Activated T-helper 1 cell treated with anti-CD3 and anti-CD28 coated beads, Interleukin-2, amount 50 U/mL, for 16 hours (primary cell): ENCODE measurements at regions not wholly inside any gene's neighbourhood (a gene's known extent, or its start where the extent isn't known, plus 50 kb on each side); places are given as distances from the start of the nearest gene placed in this dataset.

Experiments used
- DNase-seq, 2 donors: peaks; one replicate each; pipeline ENCODE4 v3.0.0-alpha.2; 2020; ENCODE audit warnings: low read depth in 1 of 2, low spot score in 1 of 2

GRCh38 chr13:99652141-99652540, 150.9 kb downstream of the TM9SF2 start:
- DNase-seq: no peak

- no peak for DNase-seq
Measured at GRCh38 chr13:99651016-99651415, 149.7 kb downstream of the TM9SF2 start.

DNA sequence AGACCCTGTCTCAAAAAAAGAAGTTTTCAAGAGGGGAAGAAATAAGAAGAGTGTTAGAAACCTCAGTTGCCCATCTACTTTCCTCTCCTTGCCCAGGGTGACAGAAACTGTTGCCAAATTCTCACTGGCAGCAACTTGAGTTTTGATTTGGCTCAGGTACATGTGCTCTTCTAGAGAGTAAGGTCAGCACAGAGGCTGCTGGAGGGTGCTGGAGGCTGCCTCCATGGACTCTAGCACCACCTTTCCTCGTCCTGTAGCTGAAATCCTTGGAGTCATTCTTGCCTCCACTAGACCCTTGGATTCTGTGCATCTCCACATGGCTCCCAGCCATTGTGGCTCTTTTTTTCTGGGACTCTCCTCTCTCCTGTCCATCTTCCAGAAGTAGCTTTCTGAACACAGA, 149.1 kb downstream of the TM9SF2 start:
- no peak for DNase-seq

DNA sequence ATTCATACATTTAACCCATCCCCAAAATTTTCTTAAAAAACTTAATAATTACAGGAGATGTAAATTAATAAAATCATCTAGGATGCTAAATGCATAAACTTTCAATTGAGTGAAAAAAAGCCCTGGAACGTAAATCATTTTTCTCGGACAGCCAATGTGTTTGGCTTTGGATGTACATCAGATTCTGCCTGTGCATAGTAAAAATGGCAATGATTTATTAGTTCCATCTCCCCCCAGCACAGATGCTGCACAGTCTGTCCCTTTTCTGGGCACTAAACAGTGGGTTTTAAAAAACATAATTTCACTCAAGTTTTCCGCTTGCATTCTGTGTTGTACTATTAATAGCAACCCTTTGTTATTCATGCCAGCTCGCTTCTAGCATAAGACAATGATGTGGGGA, 147.7 kb downstream of the TM9SF2 start:
- no peak for DNase-seq

DNA sequence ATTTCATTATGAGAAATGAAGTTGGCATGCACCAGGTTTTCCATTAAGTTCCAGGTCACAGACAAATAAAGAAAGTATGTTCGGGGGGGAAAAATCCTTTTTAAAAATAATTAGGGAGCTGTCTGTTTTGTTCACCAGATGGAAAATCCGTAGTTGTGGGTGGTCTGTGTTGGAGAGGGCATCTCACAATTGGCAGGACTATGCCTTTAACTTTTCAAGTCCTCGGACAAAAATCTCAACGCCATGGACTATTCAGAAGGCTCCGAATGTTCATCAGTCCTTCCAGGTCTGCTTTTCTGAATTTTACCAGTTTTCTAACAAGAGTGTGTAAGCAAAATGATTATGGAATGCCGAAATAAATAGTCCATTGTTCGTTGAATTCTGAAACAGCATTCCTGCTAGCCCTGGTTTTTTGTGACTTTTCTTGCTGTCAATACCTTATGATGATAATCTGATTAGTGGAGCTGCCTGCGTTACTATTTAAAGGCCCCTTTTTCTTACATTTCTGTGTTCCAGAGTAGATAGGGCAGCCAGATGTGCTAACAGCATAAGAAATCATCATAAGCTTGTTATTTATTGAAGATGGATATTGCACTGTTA, 146.9 kb downstream of the TM9SF2 start:
- DNase-seq: no peak

DNA sequence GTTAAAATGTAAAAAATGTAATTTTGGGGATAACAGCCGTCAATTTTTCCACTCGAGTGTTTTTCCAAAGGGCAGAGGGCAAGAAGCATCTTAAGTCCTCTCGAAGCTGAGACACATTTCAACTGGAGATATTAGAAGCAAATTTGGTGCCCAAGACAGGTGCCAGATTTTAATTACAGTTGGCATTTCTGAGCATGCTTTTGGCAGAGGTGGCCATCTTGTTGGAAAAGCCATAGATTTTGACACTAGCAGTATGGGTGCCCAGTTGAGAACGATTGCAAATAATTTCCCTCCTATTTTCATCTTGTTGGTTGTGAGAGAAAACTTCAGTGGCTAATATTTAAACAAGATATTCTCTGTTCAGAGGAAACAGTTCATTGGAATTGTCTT, 146.3 kb downstream of the TM9SF2 start:
- DNase-seq: no peak

DNA sequence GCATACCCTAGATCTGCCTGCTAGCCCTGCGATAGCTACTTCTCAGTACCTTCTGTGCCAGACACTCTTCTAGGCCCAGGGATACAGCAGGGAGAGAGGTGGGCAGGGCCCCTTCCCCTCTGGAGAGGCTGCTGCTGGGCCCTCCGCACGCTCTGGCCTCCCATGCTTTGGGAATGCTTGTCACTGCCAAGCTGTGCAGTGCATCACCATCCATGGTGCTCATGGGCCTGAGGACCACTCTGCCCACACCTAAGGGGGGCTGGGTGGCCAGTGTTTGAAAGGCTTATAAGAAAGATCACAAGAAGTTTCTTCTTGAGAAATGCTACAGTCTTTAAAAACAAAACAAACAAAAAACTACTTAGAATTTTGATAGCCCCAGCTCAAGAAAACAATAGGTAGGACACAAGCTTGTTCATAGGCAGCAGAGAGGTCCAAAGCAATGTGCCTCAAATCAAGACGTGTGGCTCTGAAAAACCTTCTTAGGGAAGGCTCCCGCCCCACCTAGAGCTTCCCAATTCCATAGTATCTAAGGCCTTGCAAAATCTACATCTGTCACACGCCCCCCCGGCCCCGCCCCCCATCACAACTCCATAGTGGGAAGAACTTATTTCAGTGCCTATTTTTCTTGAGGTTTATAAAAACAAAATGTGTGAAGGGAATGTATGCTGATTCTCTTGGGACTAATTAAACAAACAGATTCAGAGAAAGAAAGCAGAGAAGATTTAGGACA, 145.8 kb downstream of the TM9SF2 start:
- DNase-seq: no peak

GRCh38 chr13:99642841-99643240, 141.6 kb downstream of the TM9SF2 start:
- DNase-seq: no peak

GRCh38 chr13:99642006-99642405, 140.7 kb downstream of the TM9SF2 start:
- no peak for DNase-seq

- no peak for DNase-seq
Measured at GRCh38 chr13:99640260-99640659, 139.0 kb downstream of the TM9SF2 start.

DNA sequence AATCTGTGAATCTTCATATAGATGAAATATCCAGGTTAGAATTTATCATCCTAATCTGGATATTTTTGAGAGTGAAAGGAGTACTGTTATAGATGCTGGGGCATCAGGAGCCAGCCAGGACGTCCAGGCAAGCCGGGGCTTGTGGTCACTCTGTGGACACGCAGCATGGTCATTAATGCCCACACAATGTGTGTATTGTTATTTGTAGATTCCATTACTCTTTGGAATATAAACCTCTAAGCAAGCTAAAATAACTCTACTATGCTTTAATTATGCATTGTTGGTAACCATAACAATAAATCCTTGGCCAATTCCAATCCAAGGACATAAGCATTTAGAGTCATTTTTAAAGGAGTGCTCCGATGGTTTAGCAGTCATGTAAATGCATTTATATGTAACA, 137.9 kb downstream of the TM9SF2 start:
- no peak for DNase-seq

- no peak for DNase-seq
Measured at GRCh38 chr13:99636728-99637353, 135.6 kb downstream of the TM9SF2 start.

DNA sequence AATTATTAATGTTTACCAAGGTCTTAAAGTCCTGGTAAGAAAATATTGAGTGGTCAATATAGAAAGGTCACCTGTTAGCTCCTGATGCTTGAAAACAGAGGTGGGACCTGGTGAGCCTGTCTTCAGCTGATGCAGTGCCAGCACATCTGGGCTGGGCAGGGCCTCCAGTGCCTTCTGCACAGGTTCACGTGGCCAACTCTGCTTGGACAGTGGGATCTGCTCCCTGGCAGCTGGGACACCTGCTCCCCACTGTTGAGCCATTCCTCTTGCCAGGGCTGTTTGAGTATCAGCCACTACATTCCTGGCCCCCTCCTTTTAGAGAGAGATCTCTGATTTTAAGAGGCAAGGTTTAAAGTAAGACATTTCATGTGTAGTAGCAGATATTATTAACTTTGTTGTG, 135.0 kb downstream of the TM9SF2 start:
- no peak for DNase-seq

DNA sequence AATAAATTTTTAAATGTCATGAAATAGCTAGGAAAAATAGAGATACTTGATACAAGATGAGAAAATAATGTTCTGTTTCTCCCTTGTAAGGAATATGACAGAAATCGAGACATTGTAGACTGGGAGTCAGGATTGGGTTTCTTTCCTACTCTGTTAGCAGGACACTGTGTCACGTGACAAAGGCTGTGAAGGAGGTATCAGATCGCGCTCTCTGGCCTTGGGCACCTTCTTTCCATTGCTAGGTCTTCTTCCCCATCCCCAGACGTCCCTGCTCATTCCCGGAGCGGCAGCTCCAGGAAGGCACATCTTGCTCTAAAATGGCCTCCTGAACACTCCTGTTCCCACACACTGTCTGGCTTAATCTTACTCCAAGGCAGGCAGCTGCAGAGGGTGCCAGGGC, 133.4 kb downstream of the TM9SF2 start:
- no peak for DNase-seq

GRCh38 chr13:99630269-99630898, 129.1 kb downstream of the TM9SF2 start:
- DNase-seq: no peak

- no peak for DNase-seq
Measured at GRCh38 chr13:99629641-99630040, 128.4 kb downstream of the TM9SF2 start.

GRCh38 chr13:99628442-99628841, 127.2 kb downstream of the TM9SF2 start:
- no peak for DNase-seq

- DNase-seq: no peak
Measured at GRCh38 chr13:99626461-99627082, 125.3 kb downstream of the TM9SF2 start.

GRCh38 chr13:99624936-99625540, 123.8 kb downstream of the TM9SF2 start:
- no peak for DNase-seq

GRCh38 chr13:99620806-99621205, 119.5 kb downstream of the TM9SF2 start:
- DNase-seq: no peak

DNA sequence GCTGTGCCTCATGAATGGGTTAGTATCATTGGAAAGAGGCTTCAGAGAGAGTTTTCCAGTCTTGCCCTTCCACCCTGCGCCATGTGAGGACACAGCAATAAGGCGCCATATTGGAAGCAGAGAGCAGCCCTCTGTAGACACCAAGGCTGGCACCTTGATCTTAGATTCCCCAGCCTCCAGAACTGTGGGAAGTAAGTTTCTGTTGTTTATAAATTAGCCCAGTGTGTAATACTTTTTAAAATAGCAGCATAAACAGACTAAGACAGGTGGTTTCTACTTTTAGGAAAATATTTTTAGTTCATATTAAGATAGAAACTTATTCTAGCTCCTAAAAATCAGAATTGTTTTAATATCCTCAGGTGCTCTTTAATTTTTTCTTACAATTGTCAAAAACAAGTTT, 117.9 kb downstream of the TM9SF2 start:
- DNase-seq: no peak
